ENCODE measurements at regions not wholly inside any gene's neighbourhood (a gene's known extent, or its start where the extent isn't known, plus 50 kb on each side); places are given as distances from the start of the nearest gene placed in this dataset.

DNA sequence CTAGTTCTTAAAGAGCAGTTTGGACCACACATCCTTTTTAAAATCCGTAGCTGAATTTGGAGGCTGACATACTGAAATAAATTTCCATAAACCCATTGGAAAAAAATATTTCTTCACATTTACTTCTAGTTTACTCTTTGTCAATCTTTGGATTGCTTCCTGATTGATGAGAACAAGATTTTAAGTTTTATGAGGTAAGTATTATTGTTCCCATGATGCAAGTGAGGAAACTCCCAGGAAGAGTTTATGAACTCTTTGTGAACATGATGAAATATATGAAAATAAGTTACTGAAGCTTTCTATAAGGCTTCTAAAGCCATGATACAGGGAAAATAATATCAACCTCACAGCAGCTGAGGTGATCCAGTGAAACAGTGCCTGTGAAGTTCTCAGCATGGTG is 320.0 kb downstream of the GJA1 start:
- no peak for TF ChIP-seq TAF1 (IDR thresholded peaks at IDR 0.05; ENCODE audit: low read depth, low read length)
- no peak for TF ChIP-seq POLR2A (IDR thresholded peaks at IDR 0.05; ENCODE audit: low read depth, low read length)
- no peak for TF ChIP-seq POLR2AphosphoS5 (IDR thresholded peaks at IDR 0.05; ENCODE audit: low read depth, low read length)
- no peak for TF ChIP-seq PAX5 (IDR thresholded peaks at IDR 0.05; ENCODE audit: insufficient read depth, low read length, severe bottlenecking)
- no peak for TF ChIP-seq POU2F2 (IDR thresholded peaks at IDR 0.05; ENCODE audit: low read depth, low read length)
